AG04450 (cell line): ENCODE measurements at regions not wholly inside any gene's neighbourhood (a gene's known extent, or its start where the extent isn't known, plus 50 kb on each side); places are given as distances from the start of the nearest gene placed in this dataset.

ENCODE experiments used
- CTCF ChIA-PET: fragments of 300-600, 350-600 bp; formaldehyde crosslinking; extraction: SDS; loops from one replicate; lab custom pipeline; 2022; ENCODE audit warnings: antibody characterized with exemption, inconsistent platforms; lab: Charles Lee
- POLR2A ChIA-PET: fragments of 350-600 bp; formaldehyde crosslinking; extraction: SDS; loops from one replicate; lab custom pipeline; 2021; ENCODE audit warnings: antibody characterized with exemption, inconsistent platforms; lab: Yijun Ruan, JAX
- DNase-seq: peaks from one replicate; pipeline ENCODE4 v3.0.0-alpha.2; 2011; ENCODE audit warnings: low read depth, low spot score
- H3K27ac ChIP-seq: one replicate; pipeline ENCODE4 v1.5.1; 2012; ENCODE audit warnings: low read depth, low read length, control low read depth
- H3K27me3 ChIP-seq: one replicate; pipeline ENCODE4 v1.6.0; 2012; ENCODE audit warnings: low read length; ENCODE audit not compliant: control insufficient read depth, insufficient read depth
- H3K4me3 ChIP-seq: 2 replicates; pipeline ENCODE4 v1.5.1; 2011; ENCODE audit warnings: mild to moderate bottlenecking, low read depth, low read length, control low read depth
- H3K9me3 ChIP-seq: 2 replicates; pipeline ENCODE4 v1.5.1; 2012; ENCODE audit warnings: low read length; ENCODE audit not compliant: control insufficient read depth, insufficient read depth
- CTCF ChIP-seq: IDR thresholded peaks from 2 replicates; pipeline ENCODE4 v1.5.1; 2011; ENCODE audit warnings: low read depth, low read length, control low read depth, inconsistent platforms

- no peaks in the 10 kb centered on the region for H3K27me3 ChIP-seq
- POLR2A ChIA-PET, result no interaction called here
- DNase-seq, result no peak
- no peak overlapping the region for H3K27ac ChIP-seq
- CTCF ChIA-PET, result no interaction called here
- no peak for TF ChIP-seq CTCF
- H3K4me3 ChIP-seq, result no peak overlapping the region
- H3K9me3 ChIP-seq, result no peaks in the 10 kb centered on the region
Measured at GRCh38 chr1:208413006-208413405, 168.8 kb upstream of the PLXNA2 start.

GRCh38 chr1:208418667-208419066 lies 174.5 kb upstream of the PLXNA2 start:
- CTCF ChIA-PET, result no interaction called here
- DNase-seq, result no peak

GRCh38 chr1:208419746-208420420 lies 175.7 kb upstream of the PLXNA2 start:
- POLR2A ChIA-PET, result interaction anchor here (0.6 kb wide), 1 partner anchor 141 kb away, joined by 4 read pairs; no protein-coding TSS in a partner anchor
- Histone ChIP-seq H3K9me3 (no peaks in the 10 kb centered on the region), H3K27me3 (peaks cover 4% of the 10 kb centered on the region), H3K4me3 (no peak overlapping the region), H3K27ac (no peak overlapping the region)
- CTCF ChIA-PET, result no interaction called here
- no peak for DNase-seq
- TF ChIP-seq CTCF, result no peak

More at GRCh38 chr1:208418667-208419066, 174.5 kb upstream of the PLXNA2 start:
- Histone ChIP-seq H3K4me3 (no peak overlapping the region), H3K27me3 (peaks cover 4% of the 10 kb centered on the region), H3K27ac (no peak overlapping the region), H3K9me3 (no peaks in the 10 kb centered on the region)
- POLR2A ChIA-PET, result interaction anchor here (0.6 kb wide), 1 partner anchor 549 kb away, joined by 3 read pairs; no protein-coding TSS in a partner anchor
- no peak for TF ChIP-seq CTCF

- TF ChIP-seq CTCF, result no peak
- ChIA-PET CTCF (no interaction called here), POLR2A (no interaction called here)
- H3K9me3 ChIP-seq, result no peaks in the 10 kb centered on the region
- H3K4me3 ChIP-seq, result no peak overlapping the region
- H3K27ac ChIP-seq, result no peak overlapping the region
- DNase-seq, result no peak
- H3K27me3 ChIP-seq, result peaks cover 4% of the 10 kb centered on the region
Measured at GRCh38 chr1:208420696-208421095, 176.5 kb upstream of the PLXNA2 start.

- Histone ChIP-seq H3K9me3 (no peaks in the 10 kb centered on the region), H3K27me3 (peaks cover 4% of the 10 kb centered on the region), H3K27ac (no peak overlapping the region), H3K4me3 (no peak overlapping the region)
- POLR2A ChIA-PET, result no interaction called here
- DNase-seq, result no peak
- CTCF ChIA-PET, result no interaction called here
- TF ChIP-seq CTCF, result no peak
Measured at GRCh38 chr1:208421486-208421885, 177.3 kb upstream of the PLXNA2 start.
